Stimulated activated CD4-positive, alpha-beta T cell treated with anti-CD3 and anti-CD28 coated beads, TNF-alpha, amount 100 ng/mL, for 48 hours (primary cell): ENCODE measurements at regions not wholly inside any gene's neighbourhood (a gene's known extent, or its start where the extent isn't known, plus 50 kb on each side); places are given as distances from the start of the nearest gene placed in this dataset.
A peak's percentile ranks its signal among the peaks of the same experiment; 100 is the strongest.
"Not testable (repeated sequence)": the region's sequence is repeated elsewhere in the genome, so short reads cannot be mapped to it uniquely, and the experiment has no call there.

Source experiments
- DNase-seq, 3 donors: peaks; one replicate each; pipeline ENCODE4 v3.0.0-alpha.2; 2020; ENCODE audit warnings: low read depth in 3 of 3

GRCh38 chr2:14827226-14828023 lies 194.9 kb downstream of the LRATD1 start:
- DNase-seq = no peak

DNA sequence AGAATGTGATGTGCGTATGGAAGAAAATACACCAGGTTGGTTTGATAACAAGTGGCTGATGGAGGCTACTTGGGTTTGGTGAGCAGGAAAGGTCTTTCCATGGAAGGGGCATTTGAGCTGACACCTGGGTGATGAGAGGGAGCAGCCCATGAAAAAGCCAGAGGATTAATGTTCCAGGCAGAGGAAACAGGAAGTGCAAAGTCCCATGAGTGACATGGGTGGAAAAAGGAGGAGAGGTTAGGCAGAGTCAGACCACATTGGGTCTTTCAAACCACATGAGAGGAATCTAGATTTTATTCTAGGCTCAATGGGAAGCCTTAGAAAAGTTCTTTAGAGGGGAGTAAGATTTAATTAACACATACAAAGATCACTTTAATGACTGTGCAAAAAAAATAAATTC lies 195.7 kb downstream of the LRATD1 start:
- no peak for DNase-seq

DNA sequence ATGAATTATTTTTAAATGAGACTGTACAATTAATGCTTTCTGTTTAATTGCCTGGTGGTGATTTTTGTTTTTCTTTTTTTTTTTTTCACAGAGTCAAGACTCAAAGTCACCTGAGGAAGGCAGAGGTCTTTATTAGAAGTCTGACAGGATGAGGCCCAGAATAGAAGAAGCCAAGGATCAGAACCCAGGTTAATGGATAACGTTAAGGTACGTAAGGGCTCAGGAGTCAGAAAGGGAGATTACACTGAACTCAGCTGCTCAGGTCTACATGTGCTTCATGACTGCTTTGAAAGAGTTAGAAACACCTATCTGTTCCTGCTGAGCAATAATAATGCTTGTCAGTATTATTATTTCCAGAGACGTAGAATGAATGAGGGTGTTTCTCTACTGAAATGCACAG lies 196.5 kb downstream of the LRATD1 start:
- no peak for DNase-seq

GRCh38 chr2:14831458-14831857 lies 198.9 kb downstream of the LRATD1 start:
- no peak for DNase-seq

- DNase-seq = no peak
Measured at GRCh38 chr2:14843507-14844204, 211.1 kb downstream of the LRATD1 start.

- DNase-seq = no peak
Measured at GRCh38 chr2:14855751-14856150, 223.2 kb downstream of the LRATD1 start.

- DNase-seq = no peak
Measured at GRCh38 chr2:14861181-14861580, 228.7 kb downstream of the LRATD1 start.

DNA sequence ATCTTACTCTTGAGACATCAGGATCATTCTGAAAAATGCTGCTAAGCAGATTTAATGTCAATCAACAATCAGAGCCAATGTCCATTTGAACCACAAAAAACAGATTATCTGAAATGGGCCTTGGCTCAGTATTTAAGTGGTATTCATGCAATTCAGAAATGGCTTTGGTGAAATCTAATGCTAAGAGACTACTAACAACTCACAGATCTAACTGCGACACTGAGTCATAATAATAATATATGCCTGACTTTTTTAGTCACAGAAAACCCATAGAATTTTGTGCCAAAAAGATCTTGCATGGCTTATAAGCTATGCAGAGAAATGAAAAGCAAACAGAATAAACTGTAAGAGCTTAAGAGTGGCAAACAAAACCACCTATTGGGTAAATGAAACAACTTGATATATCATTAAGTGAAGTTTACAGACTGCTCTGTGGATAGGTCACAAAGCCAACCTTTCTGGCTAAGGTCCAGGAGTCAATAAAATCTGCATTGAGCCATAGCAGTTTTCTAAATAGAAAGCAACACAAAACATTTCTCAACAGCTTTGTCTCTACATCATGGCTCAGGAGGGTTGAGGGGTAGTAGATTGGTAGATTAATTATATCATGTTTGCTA lies 234.3 kb downstream of the LRATD1 start:
- no peak for DNase-seq

- no peak for DNase-seq
Measured at GRCh38 chr2:14867853-14868252, 235.3 kb downstream of the LRATD1 start.

DNA sequence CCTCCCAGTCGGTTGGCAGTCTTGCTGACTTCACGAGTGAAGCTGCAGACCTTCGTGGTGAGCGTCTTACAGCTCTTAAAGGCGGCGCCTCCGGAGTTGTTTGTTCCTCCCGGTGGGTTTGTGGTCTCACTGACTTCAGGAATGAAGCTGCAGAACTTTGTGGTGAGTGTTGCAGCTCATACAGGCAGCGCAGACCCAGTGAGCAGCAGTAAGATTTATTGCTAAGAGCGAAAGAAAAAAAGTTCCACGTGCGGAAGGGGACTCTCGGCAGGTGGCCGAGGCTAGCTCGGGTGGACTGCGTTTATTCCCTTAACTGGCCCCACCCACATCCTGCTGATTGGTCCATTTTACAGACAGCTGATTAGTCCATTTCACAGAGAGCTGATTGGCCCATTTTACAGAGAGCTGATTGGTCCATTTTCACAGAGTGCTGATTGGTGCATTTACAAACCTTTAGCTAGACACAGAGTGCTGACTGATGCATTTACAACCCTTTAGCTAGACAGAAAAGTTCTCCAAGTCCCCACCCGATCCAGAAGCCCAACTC lies 240.3 kb downstream of the LRATD1 start:
- DNase-seq = no peak

- no peak for DNase-seq
Measured at GRCh38 chr2:14881651-14882327, 249.3 kb downstream of the LRATD1 start.

GRCh38 chr2:14884651-14885050 lies 252.1 kb downstream of the LRATD1 start:
- DNase-seq = no peak

GRCh38 chr2:14891546-14891945 lies 259.0 kb downstream of the LRATD1 start:
- no peak for DNase-seq

DNA sequence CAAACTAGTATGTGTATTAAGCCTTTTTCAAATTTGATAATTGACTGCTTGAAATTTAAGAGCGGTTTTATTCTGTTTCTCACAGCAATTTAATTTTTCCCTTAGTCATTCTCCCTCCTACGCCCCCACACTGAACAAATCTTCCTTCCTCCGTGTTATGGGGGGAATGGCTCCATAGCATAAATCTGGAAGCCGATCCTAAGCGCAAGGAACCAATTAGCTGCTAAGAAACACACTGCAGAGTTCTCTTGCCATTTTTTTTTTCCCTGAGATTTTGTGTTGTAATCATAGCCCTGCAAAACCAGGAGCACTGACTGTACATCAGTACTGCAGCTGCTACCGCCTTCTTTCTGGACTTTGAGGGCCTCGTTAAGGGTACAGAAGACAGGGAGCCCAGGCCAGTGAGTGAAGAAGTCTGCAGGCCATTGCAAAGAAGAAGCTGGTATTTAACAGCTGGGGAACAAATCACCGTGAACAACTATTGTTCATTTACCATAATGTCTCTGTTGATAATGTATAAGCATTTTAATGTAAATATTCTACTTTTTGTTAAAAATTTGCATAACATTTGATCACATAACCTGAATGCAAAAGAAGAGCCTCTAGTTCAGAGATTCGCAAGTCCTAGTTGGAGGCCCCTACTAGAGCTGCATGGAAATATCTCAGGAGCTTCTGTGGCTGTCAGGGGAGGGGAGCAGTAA lies 264.0 kb downstream of the LRATD1 start:
- DNase-seq = no peak

- no peak for DNase-seq
Measured at GRCh38 chr2:14899621-14900414, 267.3 kb downstream of the LRATD1 start.

GRCh38 chr2:14901737-14902136 lies 269.2 kb downstream of the LRATD1 start:
- DNase-seq = no peak

DNA sequence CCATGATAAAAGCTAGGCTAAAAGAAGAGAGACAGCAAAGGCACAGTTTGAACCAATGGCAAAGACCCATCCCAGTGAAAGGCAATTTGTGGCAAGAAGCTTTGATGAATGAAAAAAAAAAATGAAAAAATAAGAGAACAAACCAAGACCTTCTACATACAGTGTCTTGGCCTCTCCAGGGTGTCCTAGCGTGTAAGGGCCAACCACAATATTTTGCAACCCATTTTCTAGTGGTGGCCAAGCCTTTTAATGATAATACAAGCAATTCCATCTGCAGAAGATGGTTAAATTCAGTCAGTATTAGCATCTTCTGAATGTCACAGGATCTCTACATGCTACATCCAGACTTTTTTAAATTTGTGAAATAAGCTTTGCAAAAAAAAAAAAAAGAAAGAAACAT lies 270.4 kb downstream of the LRATD1 start:
- DNase-seq = no peak

DNA sequence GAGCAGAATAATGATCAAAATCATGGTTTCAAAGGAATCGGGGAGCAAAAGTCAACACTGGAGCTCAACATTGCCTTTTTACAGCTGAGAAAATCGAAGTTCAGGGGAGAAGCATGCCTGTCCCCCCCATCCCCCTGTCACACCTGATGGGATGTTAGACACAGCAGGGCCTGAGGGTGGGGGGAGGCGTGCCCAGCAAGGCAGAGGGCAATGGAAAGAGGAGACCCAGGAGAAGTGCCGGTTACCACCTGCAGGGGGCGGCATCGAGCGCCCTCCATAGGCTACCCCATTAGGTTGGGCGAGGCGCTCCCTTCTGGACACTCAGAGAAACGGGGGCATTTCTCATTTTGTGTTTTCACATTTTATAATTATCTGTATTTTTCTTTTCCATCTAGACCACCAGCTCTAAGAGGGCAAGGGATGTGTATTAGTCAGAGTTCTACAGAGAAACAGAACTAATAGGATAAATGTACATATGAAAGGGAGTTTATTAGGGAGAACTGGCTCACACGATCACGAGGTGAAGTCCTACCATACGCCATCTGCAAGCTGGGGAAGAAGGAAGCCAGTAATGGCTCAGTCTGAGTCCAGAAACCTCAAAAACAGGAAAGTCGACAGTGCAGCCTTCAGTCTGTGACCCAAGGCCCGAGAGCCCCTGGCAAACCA lies 271.3 kb downstream of the LRATD1 start:
- DNase-seq = peak; percentile 9 to 43 (median 27)

DNA sequence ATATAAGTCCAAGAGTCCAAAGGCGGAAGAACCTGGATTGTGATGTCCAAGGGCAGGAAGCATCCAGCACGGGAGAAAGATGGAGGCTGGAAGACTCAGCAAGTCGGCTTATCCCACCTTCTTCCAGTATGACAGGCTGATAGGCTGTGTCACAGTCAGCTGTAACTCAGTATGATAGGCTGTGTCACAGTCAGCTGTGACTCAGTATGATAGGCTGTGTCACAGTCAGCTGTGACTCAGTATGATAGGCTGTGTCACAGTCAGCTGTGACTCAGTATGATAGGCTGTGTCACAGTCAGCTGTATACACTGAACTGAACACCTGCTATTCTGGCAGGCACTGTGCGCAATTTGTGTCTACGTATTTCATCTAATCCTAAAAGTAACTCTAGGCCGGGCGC lies 271.9 kb downstream of the LRATD1 start:
- not testable (repeated sequence) for DNase-seq

DNA sequence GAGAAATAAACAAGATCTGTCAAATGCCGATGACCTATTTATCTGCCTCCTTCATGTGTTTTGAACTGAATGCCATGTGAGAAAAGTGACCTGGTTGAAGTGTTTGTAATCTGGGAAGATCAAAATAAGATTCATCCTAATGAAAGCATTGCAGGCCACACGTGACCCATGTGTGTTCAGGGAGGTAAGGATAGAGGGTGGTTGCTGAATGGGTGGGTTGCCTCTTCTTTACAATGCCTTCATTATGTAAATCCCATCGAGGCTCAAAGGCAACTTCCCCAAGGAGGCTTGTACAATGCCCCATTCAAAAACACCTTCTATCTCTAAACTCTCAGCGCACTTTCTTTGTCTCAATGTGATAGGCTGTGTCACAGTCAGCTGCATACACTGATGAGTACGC lies 273.1 kb downstream of the LRATD1 start:
- no peak for DNase-seq
